ENCODE measurements at regions not wholly inside any gene's neighbourhood (a gene's known extent, or its start where the extent isn't known, plus 50 kb on each side); places are given as distances from the start of the nearest gene placed in this dataset.

GRCh38 chr19:31171936-31172335, 177.3 kb downstream of the TSHZ3 start:
- no peak overlapping the region for H3K4me3 ChIP-seq
- no peak for DNase-seq (ENCODE audit: low spot score in 2 of 2)
- WGBS, result 93% methylated on average over 4 of the region's 4 CpGs
- H3K9me3 ChIP-seq, result no peaks in the 10 kb centered on the region
- no peaks in the 10 kb centered on the region for H3K27me3 ChIP-seq
- H3K36me3 ChIP-seq, result no peaks in the 10 kb centered on the region
- TF ChIP-seq EP300 (IDR thresholded peaks at IDR 0.05), result no peak
- H3K27ac ChIP-seq, result no peak overlapping the region
- H3K4me1 ChIP-seq, result no peaks in the 10 kb centered on the region

GRCh38 chr19:31170046-31170445, 179.2 kb downstream of the TSHZ3 start:
- Histone ChIP-seq H3K27me3 (no peaks in the 10 kb centered on the region), H3K27ac (no peak overlapping the region), H3K4me3 (no peak overlapping the region), H3K9me3 (no peaks in the 10 kb centered on the region), H3K36me3 (no peaks in the 10 kb centered on the region), H3K4me1 (no peaks in the 10 kb centered on the region)
- 75% methylated on average over 2 of the region's 2 CpGs for WGBS
- no peak for DNase-seq (ENCODE audit: low spot score in 2 of 2)
- TF ChIP-seq POLR2AphosphoS5 (IDR thresholded peaks at IDR 0.05) (no peak), EP300 (IDR thresholded peaks at IDR 0.05) (no peak), POLR2A (IDR thresholded peaks at IDR 0.05) (no peak), CTCF (IDR thresholded peaks at IDR 0.05) (no peak)

GRCh38 chr19:31168106-31168625, 181.1 kb downstream of the TSHZ3 start:
- no peaks in the 10 kb centered on the region for H3K4me1 ChIP-seq
- DNase-seq (ENCODE audit: low spot score in 2 of 2), result no peak
- H3K9me3 ChIP-seq, result no peaks in the 10 kb centered on the region
- WGBS, result 85% methylated on average over 8 of the region's 8 CpGs
- no peak for TF ChIP-seq POLR2A (IDR thresholded peaks at IDR 0.05)
- no peak for TF ChIP-seq POLR2AphosphoS5 (IDR thresholded peaks at IDR 0.05)
- TF ChIP-seq CTCF (IDR thresholded peaks at IDR 0.05), result no peak
- no peak for TF ChIP-seq EP300 (IDR thresholded peaks at IDR 0.05)
- no peak overlapping the region for H3K27ac ChIP-seq
- H3K36me3 ChIP-seq, result no peaks in the 10 kb centered on the region
- no peaks in the 10 kb centered on the region for H3K27me3 ChIP-seq
- no peak overlapping the region for H3K4me3 ChIP-seq

- H3K27ac ChIP-seq, result no peak overlapping the region
- H3K27me3 ChIP-seq, result no peaks in the 10 kb centered on the region
- H3K4me3 ChIP-seq, result no peak overlapping the region
- no peak for DNase-seq (ENCODE audit: low spot score in 2 of 2)
- no peaks in the 10 kb centered on the region for H3K9me3 ChIP-seq
- WGBS, result 41% methylated on average over 8 of the region's 8 CpGs
- TF ChIP-seq POLR2A (IDR thresholded peaks at IDR 0.05) (no peak), CTCF (IDR thresholded peaks at IDR 0.05) (no peak), POLR2AphosphoS5 (IDR thresholded peaks at IDR 0.05) (no peak), EP300 (IDR thresholded peaks at IDR 0.05) (no peak)
- H3K4me1 ChIP-seq, result no peaks in the 10 kb centered on the region
- H3K36me3 ChIP-seq, result no peaks in the 10 kb centered on the region
Observed at GRCh38 chr19:31167690-31168089, 181.5 kb downstream of the TSHZ3 start.

- no peak overlapping the region for H3K27ac ChIP-seq
- no peak for TF ChIP-seq CTCF (IDR thresholded peaks at IDR 0.05)
- TF ChIP-seq POLR2AphosphoS5 (IDR thresholded peaks at IDR 0.05), result no peak
- TF ChIP-seq POLR2A (IDR thresholded peaks at IDR 0.05), result no peak
- TF ChIP-seq EP300 (IDR thresholded peaks at IDR 0.05), result no peak
Observed at GRCh38 chr19:31166206-31166605, 183.0 kb downstream of the TSHZ3 start.

GRCh38 chr19:31164791-31165251, 184.4 kb downstream of the TSHZ3 start:
- 60% methylated on average over 18 of the region's 20 CpGs for WGBS
- Histone ChIP-seq H3K27me3 (no peaks in the 10 kb centered on the region), H3K9me3 (no peaks in the 10 kb centered on the region), H3K4me3 (no peak overlapping the region), H3K4me1 (no peaks in the 10 kb centered on the region), H3K27ac (no peak overlapping the region), H3K36me3 (no peaks in the 10 kb centered on the region)
- DNase-seq (ENCODE audit: low spot score in 2 of 2), result no peak
- TF ChIP-seq POLR2AphosphoS5 (IDR thresholded peaks at IDR 0.05) (no peak), POLR2A (IDR thresholded peaks at IDR 0.05) (no peak), CTCF (IDR thresholded peaks at IDR 0.05) (no peak), EP300 (IDR thresholded peaks at IDR 0.05) (no peak)

More at GRCh38 chr19:31166206-31166605, 183.0 kb downstream of the TSHZ3 start:
- H3K9me3 ChIP-seq, result no peaks in the 10 kb centered on the region
- DNase-seq (ENCODE audit: low spot score in 2 of 2), result no peak
- no peak overlapping the region for H3K4me3 ChIP-seq
- H3K4me1 ChIP-seq, result no peaks in the 10 kb centered on the region
- 73% methylated on average over 2 of the region's 2 CpGs for WGBS
- H3K36me3 ChIP-seq, result no peaks in the 10 kb centered on the region
- no peaks in the 10 kb centered on the region for H3K27me3 ChIP-seq
